BE2C (cell line): ENCODE measurements at regions not wholly inside any gene's neighbourhood (a gene's known extent, or its start where the extent isn't known, plus 50 kb on each side); places are given as distances from the start of the nearest gene placed in this dataset.
"Not testable (repeated sequence)": the region's sequence is repeated elsewhere in the genome, so short reads cannot be mapped to it uniquely, and the experiment has no call there.

ENCODE experiments used
- DNase-seq: peaks from one replicate; pipeline ENCODE4 v3.0.0-alpha.2; 2020
- H3K27me3 ChIP-seq: fragments of 250-450 bp; sonication (Bioruptor Pico); 2 replicates; pipeline ENCODE4 v1.5.1; 2020; ENCODE audit warnings: mild to moderate bottlenecking
- H3K36me3 ChIP-seq: fragments of 250-450 bp; sonication (Bioruptor Pico); 2 replicates; pipeline ENCODE4 v1.5.1; 2020; ENCODE audit warnings: mild to moderate bottlenecking
- H3K4me1 ChIP-seq: fragments of 250-450 bp; sonication (Bioruptor Pico); 2 replicates; pipeline ENCODE4 v1.5.1; 2020
- H3K4me3 ChIP-seq: 2 replicates; pipeline ENCODE4 v1.5.1; 2011; ENCODE audit warnings: low read depth, low read length
- H3K9me3 ChIP-seq: fragments of 250-450 bp; sonication (Bioruptor Pico); 2 replicates; pipeline ENCODE4 v1.5.1; 2020
- CTCF ChIP-seq: IDR thresholded peaks from 2 replicates; pipeline ENCODE4 v1.5.1; 2012; ENCODE audit warnings: mild to moderate bottlenecking, low read depth, low read length

- Histone ChIP-seq H3K36me3 (no peaks in the 10 kb centered on the region), H3K4me1 (no peaks in the 10 kb centered on the region), H3K9me3 (no peaks in the 10 kb centered on the region), H3K4me3 (no peak overlapping the region), H3K27me3 (no peaks in the 10 kb centered on the region)
- DNase-seq = no peak
- TF ChIP-seq CTCF = no peak
Observed at GRCh38 chr5:118336468-118336867, 651.9 kb downstream of the DTWD2 start.

- H3K4me3 ChIP-seq = no peak overlapping the region
- no peaks in the 10 kb centered on the region for H3K9me3 ChIP-seq
- TF ChIP-seq CTCF = no peak
- no peaks in the 10 kb centered on the region for H3K4me1 ChIP-seq
- no peak for DNase-seq
- no peaks in the 10 kb centered on the region for H3K36me3 ChIP-seq
- H3K27me3 ChIP-seq = no peaks in the 10 kb centered on the region
Observed at GRCh38 chr5:118327389-118327788, 661.0 kb downstream of the DTWD2 start.

- no peak overlapping the region for H3K4me3 ChIP-seq
- no peak for TF ChIP-seq CTCF
- no peaks in the 10 kb centered on the region for H3K36me3 ChIP-seq
- no peaks in the 10 kb centered on the region for H3K4me1 ChIP-seq
- no peaks in the 10 kb centered on the region for H3K27me3 ChIP-seq
- H3K9me3 ChIP-seq = no peaks in the 10 kb centered on the region
- DNase-seq = no peak
Observed at GRCh38 chr5:118326481-118327045, 661.8 kb downstream of the DTWD2 start.

- no peak for TF ChIP-seq CTCF
- Histone ChIP-seq H3K9me3 (no peaks in the 10 kb centered on the region), H3K4me3 (no peak overlapping the region), H3K4me1 (no peaks in the 10 kb centered on the region), H3K27me3 (no peaks in the 10 kb centered on the region), H3K36me3 (no peaks in the 10 kb centered on the region)
- DNase-seq = no peak
Observed at GRCh38 chr5:118325931-118326330, 662.4 kb downstream of the DTWD2 start.

GRCh38 chr5:118323723-118324122 is 664.6 kb downstream of the DTWD2 start:
- H3K27me3 ChIP-seq, H3K4me3 ChIP-seq, DNase-seq, H3K36me3 ChIP-seq, H3K4me1 ChIP-seq, H3K9me3 ChIP-seq: not testable (repeated sequence)

GRCh38 chr5:118321081-118321480 is 667.3 kb downstream of the DTWD2 start:
- Histone ChIP-seq H3K36me3 (no peaks in the 10 kb centered on the region), H3K27me3 (no peaks in the 10 kb centered on the region), H3K4me1 (no peaks in the 10 kb centered on the region), H3K4me3 (no peak overlapping the region), H3K9me3 (no peaks in the 10 kb centered on the region)
- no peak for DNase-seq
- no peak for TF ChIP-seq CTCF

GRCh38 chr5:118320121-118320520 is 668.2 kb downstream of the DTWD2 start:
- TF ChIP-seq CTCF = no peak
- no peaks in the 10 kb centered on the region for H3K9me3 ChIP-seq
- H3K36me3 ChIP-seq = no peaks in the 10 kb centered on the region
- DNase-seq = no peak
- H3K4me1 ChIP-seq = no peaks in the 10 kb centered on the region
- no peak overlapping the region for H3K4me3 ChIP-seq
- no peaks in the 10 kb centered on the region for H3K27me3 ChIP-seq
